IPS-18a (cell line): ENCODE measurements at regions not wholly inside any gene's neighbourhood (a gene's known extent, or its start where the extent isn't known, plus 50 kb on each side); places are given as distances from the start of the nearest gene placed in this dataset.
"Not testable (repeated sequence)": the region's sequence is repeated elsewhere in the genome, so short reads cannot be mapped to it uniquely, and the experiment has no call there.

Experiments used
- H3K27ac ChIP-seq: one replicate; pipeline ENCODE4 v1.5.1; 2013; ENCODE audit warnings: low read length
- H3K27me3 ChIP-seq: one replicate; pipeline ENCODE4 v1.6.1; 2013; ENCODE audit warnings: mild to moderate bottlenecking, low read length; ENCODE audit not compliant: control insufficient read depth, insufficient read depth
- H3K36me3 ChIP-seq: one replicate; pipeline ENCODE4 v1.6.1; 2013; ENCODE audit warnings: low read depth, low read length; ENCODE audit not compliant: control insufficient read depth
- H3K4me1 ChIP-seq: one replicate; pipeline ENCODE4 v1.6.1; 2013; ENCODE audit warnings: low read depth, low read length; ENCODE audit not compliant: control insufficient read depth
- H3K4me3 ChIP-seq: one replicate; pipeline ENCODE4 v1.5.1; 2013; ENCODE audit warnings: low read length
- H3K9ac ChIP-seq: one replicate; pipeline ENCODE4 v1.6.1; 2013; ENCODE audit warnings: mild to moderate bottlenecking, low read length, moderate library complexity
- H3K9me3 ChIP-seq: one replicate; pipeline ENCODE4 v1.6.1; 2013; ENCODE audit warnings: low read depth, low read length; ENCODE audit not compliant: control insufficient read depth

DNA sequence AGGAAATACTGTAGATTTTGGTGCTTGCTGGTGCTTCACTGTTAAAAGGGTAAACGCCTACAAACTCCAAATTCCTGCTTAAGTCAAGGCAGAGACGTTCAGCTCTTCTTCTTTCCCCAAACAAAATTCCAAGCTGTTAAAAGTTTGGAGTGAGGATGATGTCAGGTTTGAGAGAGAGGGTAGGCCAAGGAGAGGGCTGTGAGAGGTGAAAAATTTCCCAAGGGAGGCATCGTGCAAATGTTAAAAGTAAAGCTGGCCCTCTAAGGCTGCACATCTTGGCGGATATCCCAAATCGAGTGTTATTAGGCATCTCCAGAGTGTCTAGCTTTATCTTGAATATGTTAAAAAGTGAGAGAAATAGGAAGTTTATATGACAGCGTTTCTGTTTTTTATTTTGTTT lies 651.8 kb downstream of the QKI start:
- Histone ChIP-seq H3K9me3 (no peaks in the 10 kb centered on the region), H3K27me3 (no peaks in the 10 kb centered on the region), H3K4me1 (no peaks in the 10 kb centered on the region), H3K36me3 (no peaks in the 10 kb centered on the region), H3K9ac (no peak overlapping the region), H3K27ac (no peak overlapping the region), H3K4me3 (no peak overlapping the region)

DNA sequence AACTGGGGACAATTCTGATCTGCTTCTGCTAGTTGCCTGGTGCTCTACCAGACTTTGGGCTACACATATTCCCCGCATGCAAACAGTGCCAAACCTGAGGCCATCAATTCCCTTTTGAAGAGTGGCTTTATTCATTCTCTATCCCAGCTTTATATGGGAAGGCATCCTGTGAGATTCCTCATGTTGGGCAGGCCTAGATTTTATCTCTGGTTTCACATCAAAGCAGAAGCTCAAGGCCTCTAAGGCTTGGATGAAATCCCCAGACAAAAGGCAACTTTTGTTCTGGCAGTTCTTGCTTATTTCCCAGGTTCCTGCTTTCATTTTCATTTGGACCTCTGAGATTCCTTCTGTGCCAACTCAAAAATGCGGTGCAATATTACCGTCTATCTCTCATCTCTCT lies 648.8 kb downstream of the QKI start:
- H3K4me3 ChIP-seq: no peak overlapping the region
- H3K9me3 ChIP-seq: no peaks in the 10 kb centered on the region
- no peak overlapping the region for H3K9ac ChIP-seq
- H3K36me3 ChIP-seq: no peaks in the 10 kb centered on the region
- no peak overlapping the region for H3K27ac ChIP-seq
- no peaks in the 10 kb centered on the region for H3K4me1 ChIP-seq
- H3K27me3 ChIP-seq: no peaks in the 10 kb centered on the region

DNA sequence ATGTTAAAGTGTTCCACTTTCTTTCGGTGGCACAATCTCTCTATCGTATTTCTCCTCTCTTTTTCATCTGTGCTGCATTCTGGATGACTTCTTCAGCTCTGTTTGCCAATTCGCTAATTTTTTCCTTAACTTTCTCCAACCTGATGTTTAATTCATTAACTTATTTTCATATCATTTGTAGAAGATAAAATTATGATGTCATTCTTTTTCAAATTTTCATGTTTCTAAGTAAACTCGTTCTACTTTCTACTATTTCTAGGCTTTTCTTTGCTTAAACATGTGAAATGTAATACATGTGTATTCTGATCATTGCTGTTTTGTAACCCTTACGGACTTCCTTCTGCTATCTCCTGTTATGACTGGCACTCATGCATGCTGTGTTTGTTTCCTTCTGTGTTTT lies 648.4 kb downstream of the QKI start:
- no peaks in the 10 kb centered on the region for H3K9me3 ChIP-seq
- no peak overlapping the region for H3K4me3 ChIP-seq
- no peak overlapping the region for H3K27ac ChIP-seq
- no peaks in the 10 kb centered on the region for H3K27me3 ChIP-seq
- H3K9ac ChIP-seq: no peak overlapping the region
- H3K4me1 ChIP-seq: no peaks in the 10 kb centered on the region
- H3K36me3 ChIP-seq: no peaks in the 10 kb centered on the region

DNA sequence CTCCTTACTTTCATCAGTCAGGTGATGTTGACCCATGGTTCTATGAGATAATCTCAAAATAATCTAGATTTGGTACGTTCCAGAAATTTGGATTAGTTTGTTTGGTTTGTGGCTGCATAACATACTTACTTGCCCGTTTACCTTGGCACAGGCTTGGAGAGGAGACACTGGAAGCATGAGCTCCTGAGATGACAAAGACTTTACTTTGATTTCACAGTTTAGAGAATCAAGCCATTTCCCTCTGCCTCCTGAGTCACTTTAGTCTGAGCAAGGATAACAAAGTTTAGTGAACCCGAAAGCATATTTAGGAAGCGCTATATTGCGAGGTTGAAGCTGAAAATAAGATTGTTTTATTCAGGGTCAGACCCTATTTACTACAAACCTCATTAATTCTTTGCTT lies 643.4 kb downstream of the QKI start:
- Histone ChIP-seq H3K27ac (no peak overlapping the region), H3K36me3 (no peaks in the 10 kb centered on the region), H3K27me3 (no peaks in the 10 kb centered on the region), H3K4me3 (no peak overlapping the region), H3K4me1 (no peaks in the 10 kb centered on the region), H3K9me3 (no peaks in the 10 kb centered on the region), H3K9ac (no peak overlapping the region)

DNA sequence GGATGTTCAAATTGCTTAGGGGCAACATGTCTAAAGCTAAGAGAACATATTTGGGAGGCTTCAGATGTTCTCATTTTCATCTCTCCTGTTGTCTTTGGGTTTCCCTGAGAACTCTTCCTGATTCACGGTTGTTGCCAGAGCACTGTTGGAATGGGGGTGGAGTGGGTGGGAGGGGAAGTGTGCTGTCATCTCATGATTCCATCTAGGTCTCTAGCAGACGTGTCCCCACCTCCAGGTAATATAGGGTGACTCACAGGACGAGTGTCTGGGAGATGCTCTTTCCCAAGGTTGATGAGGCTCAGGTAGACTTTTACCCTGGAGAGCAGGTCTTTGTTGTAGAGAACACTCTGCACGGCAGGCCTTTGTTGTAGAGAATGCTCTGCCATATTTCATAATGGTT lies 636.9 kb downstream of the QKI start:
- H3K9me3 ChIP-seq: no peaks in the 10 kb centered on the region
- H3K4me3 ChIP-seq: no peak overlapping the region
- H3K27me3 ChIP-seq: no peaks in the 10 kb centered on the region
- H3K27ac ChIP-seq: no peak overlapping the region
- H3K36me3 ChIP-seq: no peaks in the 10 kb centered on the region
- no peaks in the 10 kb centered on the region for H3K4me1 ChIP-seq
- no peak overlapping the region for H3K9ac ChIP-seq

DNA sequence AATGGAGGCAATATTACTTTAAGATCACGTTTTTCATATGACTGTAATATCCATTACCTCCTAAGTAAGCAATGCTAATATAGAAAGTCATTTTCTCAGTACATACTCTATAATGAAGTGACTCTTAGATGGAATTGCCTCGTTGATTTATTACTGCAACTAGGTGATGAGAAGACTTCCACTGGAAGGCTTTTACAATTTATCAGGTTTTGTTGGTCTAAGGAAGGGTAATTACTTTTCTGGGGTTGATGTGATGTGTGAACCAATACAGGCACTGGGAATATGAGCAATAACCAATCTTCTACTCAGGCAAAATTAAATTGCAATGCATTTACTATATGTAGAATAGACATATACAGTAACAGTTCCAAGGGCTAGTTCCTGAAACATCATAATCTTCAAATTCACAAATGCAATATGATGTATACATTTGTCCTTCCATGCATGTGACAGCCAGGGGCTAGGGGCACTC lies 635.0 kb downstream of the QKI start:
- Histone ChIP-seq H3K27me3 (no peaks in the 10 kb centered on the region), H3K4me1 (no peaks in the 10 kb centered on the region), H3K9me3 (no peaks in the 10 kb centered on the region), H3K4me3 (no peak overlapping the region), H3K36me3 (no peaks in the 10 kb centered on the region), H3K27ac (no peak overlapping the region), H3K9ac (no peak overlapping the region)

DNA sequence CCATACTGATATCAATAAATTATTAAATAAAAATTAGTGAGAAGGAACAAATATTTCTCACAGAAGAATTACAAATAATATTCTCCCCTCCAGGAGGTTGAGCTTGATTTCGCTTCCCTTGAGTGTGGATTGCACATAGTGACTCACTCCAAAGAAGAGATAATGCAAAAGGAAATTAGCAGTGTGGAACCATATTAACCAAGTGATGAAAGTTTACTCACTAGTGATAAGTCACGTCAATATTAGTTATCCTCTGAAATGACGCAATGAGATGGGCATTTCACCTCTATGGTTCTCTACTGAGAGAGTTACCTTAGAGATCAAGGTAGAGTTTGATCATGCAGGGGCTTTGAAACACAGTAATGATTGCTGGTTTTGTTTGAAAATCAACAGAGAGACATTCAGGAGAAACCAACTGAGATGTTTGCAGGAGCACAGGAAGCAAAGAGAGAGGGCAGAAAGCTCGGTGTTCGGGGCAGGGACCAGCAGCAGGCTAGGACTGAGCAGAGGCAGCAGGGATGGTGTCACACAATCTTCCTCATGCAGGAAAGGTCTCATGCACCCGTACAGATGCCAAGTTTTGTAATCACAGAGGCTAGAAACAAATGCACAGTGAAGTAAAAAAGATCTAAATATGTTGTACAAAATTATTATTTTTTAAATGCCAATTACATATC lies 634.5 kb downstream of the QKI start:
- H3K27ac ChIP-seq: no peak overlapping the region
- H3K4me1 ChIP-seq: no peaks in the 10 kb centered on the region
- no peak overlapping the region for H3K9ac ChIP-seq
- no peaks in the 10 kb centered on the region for H3K27me3 ChIP-seq
- no peaks in the 10 kb centered on the region for H3K36me3 ChIP-seq
- no peaks in the 10 kb centered on the region for H3K9me3 ChIP-seq
- H3K4me3 ChIP-seq: no peak overlapping the region

DNA sequence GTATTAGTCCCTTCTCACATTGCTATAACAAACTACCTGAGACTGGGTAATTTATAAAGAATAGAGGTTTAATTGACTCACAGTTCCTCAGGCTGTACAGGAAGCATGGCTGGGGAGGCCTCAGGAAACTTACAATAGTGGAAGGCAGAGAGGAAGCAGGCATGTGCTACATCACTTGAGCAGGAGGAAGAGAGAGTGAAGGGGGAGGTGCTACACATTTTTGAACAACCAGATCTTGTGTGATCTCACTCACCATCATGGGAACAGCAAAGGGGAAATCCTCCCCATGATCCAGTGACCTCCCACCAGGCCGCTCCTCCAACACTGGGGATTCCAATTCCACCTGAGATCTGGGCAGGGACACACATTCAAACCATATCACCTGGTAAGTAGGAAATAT lies 630.6 kb downstream of the QKI start:
- H3K36me3 ChIP-seq: no peaks in the 10 kb centered on the region
- H3K4me1 ChIP-seq: no peaks in the 10 kb centered on the region
- no peak overlapping the region for H3K4me3 ChIP-seq
- H3K27ac ChIP-seq: no peak overlapping the region
- H3K9ac ChIP-seq: no peak overlapping the region
- no peaks in the 10 kb centered on the region for H3K27me3 ChIP-seq
- H3K9me3 ChIP-seq: no peaks in the 10 kb centered on the region

DNA sequence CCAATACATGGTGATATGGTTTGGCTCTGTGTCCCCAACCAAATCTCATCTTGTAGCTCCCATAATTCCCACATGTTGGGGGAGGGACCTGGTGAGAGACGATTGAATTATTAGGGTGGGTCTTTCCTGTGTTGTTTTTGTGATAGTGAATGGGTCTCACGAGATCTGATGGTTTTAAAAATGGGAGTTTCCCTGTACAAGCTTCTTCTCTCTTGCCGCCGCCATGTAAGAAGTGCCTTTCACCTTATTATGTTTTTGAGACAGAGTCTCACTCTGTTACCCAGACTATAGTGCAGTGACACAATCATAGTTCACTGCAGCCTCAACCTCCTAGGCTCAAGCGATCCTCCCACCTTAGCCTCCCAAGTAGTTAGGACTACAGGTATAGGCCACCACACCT lies 629.1 kb downstream of the QKI start:
- not testable (repeated sequence) for H3K4me3 ChIP-seq, H3K36me3 ChIP-seq, H3K27me3 ChIP-seq, H3K9ac ChIP-seq, H3K4me1 ChIP-seq, H3K27ac ChIP-seq, H3K9me3 ChIP-seq

DNA sequence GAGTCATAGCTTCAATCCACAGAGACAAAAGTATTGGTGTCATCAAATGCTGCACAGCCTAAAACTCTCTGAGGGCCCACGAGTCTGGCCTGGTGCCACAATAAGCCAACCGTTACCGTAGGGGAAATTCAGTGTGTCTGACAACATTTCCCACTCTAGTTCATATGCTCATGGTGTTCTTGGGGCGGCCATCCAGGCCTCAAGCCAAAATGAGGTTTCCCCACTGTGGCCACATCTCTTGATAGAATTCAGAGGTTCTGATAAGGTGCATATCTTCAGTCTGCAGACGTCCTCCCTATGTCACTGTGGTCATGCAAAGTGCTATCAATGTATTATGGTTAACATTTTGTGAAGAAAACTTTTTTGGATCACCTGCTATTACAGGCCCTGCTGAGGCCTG lies 627.7 kb downstream of the QKI start:
- Histone ChIP-seq H3K4me1 (no peaks in the 10 kb centered on the region), H3K27ac (no peak overlapping the region), H3K36me3 (no peaks in the 10 kb centered on the region), H3K4me3 (no peak overlapping the region), H3K9me3 (no peaks in the 10 kb centered on the region), H3K9ac (no peak overlapping the region), H3K27me3 (no peaks in the 10 kb centered on the region)

DNA sequence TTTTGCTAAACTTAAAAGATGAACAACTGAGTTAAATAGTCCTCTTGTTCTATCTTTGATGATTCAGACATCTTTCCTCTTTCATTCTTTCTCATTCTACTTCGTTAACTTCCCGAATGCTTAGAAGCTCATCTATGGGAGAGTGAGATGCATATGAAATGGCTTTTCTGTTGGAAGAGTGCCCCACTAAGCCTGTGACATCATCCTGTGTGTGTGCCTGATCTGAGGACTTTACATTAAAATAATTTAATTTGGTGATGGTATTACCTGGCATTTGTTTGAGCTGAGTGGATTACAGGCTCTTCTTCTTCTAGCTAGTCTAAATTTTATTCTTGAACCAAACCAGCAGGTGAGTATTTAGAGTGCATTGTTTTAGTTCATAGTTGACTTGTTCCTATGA lies 626.5 kb downstream of the QKI start:
- H3K4me3 ChIP-seq: no peak overlapping the region
- no peaks in the 10 kb centered on the region for H3K9me3 ChIP-seq
- no peak overlapping the region for H3K27ac ChIP-seq
- H3K36me3 ChIP-seq: no peaks in the 10 kb centered on the region
- no peaks in the 10 kb centered on the region for H3K4me1 ChIP-seq
- H3K27me3 ChIP-seq: no peaks in the 10 kb centered on the region
- no peak overlapping the region for H3K9ac ChIP-seq

DNA sequence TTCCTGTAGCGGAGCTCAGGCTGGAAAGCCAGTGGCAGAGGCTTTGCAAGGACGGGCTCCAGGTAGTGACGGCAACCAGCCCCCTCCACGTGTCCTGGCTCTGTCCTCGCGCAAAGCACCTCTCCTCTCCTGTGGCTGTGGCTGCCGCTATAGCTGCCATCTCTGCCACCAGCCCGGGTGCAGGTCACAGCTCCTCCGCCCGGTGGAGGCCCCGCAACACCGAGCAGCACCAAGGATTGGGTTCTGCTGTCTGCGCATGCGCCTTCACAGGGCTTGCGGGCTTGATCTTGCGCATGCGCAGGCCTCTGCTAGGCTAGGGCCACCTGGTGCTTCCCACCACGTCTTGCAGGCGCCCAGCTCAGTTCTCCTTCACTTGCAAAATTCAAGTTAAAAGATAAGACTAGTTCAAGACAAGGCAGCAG lies 625.4 kb downstream of the QKI start:
- H3K9me3 ChIP-seq: no peaks in the 10 kb centered on the region
- no peaks in the 10 kb centered on the region for H3K36me3 ChIP-seq
- H3K27ac ChIP-seq: no peak overlapping the region
- no peaks in the 10 kb centered on the region for H3K27me3 ChIP-seq
- H3K4me3 ChIP-seq: no peak overlapping the region
- no peak overlapping the region for H3K9ac ChIP-seq
- H3K4me1 ChIP-seq: no peaks in the 10 kb centered on the region
